HuH-7 (cell line): ENCODE measurements at regions not wholly inside any gene's neighbourhood (a gene's known extent, or its start where the extent isn't known, plus 50 kb on each side); places are given as distances from the start of the nearest gene placed in this dataset.

Experiments
- DNase-seq: peaks from one replicate; pipeline ENCODE4 v3.0.0; 2011; ENCODE audit warnings: low spot score

DNA sequence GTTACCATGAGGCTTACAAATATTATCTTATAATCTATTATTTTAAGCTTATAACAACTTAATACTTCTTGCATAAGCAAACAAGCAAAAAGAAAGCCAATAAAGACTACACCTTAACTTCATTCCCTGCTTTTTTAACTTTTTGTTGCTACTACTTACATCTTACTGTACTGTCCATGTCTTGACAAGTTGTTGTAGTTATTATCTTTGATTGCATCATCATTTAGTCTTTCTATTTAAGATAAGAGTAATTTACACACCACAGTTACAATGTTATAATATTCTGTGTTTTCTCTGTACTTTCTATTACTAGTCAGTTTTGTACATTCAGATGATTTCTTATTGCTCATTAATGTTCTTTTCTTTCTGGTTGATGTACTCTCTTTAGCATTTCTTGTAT is 346.6 kb downstream of the SMARCA1 start:
- no peak for DNase-seq

DNA sequence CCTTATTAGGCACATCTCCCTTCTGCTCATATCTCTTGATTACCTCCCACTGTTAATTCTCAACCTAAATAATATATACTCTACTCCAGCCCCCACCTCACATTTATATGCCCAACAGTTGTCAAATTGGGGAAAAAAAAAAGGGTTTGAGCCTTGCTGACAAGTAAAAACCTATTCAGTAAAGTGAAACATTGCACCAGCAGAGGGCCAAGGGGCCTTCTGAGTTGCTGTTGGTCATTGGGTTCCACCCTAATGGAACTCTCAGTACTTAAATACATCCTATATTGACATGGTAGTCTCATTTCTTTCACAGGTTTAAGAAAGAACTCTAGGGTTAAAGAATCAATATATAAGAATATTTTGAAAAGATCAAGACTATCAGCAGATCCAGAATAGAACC is 362.2 kb downstream of the SMARCA1 start:
- no peak for DNase-seq

DNA sequence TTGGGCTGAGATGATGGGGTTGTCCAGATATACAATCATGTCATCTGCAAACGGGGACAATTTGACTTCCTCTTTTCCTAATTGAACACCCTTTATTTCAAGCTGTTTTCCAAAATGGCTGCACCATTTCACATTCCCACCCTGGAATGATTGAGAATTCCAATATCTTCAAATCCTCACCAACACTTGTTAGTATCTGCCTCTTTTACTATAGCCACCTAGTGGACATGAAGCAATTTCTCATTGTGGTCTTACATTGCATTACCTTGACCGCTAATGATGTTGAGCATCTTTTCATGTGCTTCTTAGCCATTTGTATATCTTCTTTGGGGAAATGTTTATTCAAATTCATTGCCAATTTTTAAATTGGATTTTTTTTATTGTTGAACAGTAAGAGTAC is 364.8 kb downstream of the SMARCA1 start:
- DNase-seq, result no peak

DNA sequence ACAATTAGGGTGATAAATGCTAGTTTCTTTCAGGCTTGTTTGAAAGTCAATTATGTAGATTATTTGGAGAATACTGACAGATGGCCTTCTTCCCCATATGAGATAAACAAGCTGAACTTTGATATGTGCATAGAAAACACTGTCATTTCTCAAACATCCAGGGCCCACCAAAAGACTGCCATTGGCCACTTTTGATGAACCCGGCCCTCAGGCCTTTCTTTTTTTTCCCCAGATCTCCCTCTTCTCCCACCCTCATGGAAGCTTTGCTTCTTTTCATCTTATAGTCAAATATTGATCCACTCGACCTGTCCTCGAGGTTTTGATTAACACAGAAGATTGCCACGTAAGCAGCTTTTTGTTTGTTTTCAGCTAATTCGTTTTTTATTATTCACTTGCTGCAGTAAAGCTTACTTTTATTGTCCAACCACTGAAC is 377.4 kb downstream of the SMARCA1 start:
- DNase-seq, result no peak

DNA sequence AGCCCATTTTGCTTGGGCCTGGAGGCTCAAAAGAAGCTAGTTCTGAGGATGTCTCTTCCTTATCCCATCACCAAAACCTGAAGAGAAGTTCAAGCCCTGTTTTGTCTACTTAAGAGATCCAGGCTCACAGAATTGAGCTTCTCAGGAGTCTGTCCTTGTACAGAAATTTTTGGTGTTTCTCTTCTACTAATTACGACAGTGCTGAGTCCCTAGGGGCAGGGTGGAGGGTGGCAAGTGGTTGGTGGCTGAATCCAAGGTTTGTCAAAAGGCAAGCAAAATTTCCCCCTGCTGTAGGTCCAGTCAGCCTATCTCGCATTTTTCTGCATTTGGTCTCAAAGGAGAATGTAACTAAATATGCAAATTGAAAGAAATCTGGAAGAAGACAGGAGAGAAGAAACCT is 377.9 kb downstream of the SMARCA1 start:
- DNase-seq, result no peak

DNA sequence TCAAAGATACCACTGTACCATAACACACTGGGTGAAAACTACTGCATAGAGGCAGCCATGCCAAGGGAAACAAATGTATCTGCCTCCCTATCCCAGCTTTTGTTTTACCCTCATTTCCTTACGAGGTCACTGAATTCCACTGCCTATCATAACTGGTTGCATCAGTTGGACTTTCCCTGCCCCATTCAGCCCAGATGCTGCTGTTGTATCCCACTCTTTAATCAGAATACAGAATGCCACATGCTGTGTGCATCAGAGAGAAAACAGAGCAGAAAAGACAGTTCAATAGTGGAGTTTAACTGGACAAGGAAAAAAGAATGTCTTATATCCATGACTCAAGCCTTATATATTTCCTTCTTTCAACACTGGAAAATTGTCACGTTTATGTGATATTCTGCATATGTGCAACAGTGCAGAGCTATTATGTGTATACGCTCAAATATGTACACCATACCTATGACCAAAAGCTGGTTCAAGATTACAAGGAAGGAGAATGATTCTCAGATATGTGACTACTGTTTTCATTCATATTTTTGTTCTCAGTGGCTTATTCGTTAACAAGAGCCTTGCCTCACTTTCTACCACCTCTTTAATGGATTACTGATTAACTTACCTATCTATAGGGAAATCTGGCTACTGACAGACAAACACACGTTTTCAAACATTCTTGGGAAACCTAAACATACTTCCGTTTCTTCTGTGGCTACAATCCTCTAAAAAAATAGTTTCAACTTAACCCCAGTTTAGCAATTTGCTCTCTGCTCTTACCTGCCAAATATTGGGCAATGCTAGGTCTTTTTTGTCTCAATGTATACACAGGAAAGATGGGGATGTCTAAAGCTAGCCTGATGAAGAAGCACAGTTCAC is 378.9 kb downstream of the SMARCA1 start:
- DNase-seq, result no peak

DNA sequence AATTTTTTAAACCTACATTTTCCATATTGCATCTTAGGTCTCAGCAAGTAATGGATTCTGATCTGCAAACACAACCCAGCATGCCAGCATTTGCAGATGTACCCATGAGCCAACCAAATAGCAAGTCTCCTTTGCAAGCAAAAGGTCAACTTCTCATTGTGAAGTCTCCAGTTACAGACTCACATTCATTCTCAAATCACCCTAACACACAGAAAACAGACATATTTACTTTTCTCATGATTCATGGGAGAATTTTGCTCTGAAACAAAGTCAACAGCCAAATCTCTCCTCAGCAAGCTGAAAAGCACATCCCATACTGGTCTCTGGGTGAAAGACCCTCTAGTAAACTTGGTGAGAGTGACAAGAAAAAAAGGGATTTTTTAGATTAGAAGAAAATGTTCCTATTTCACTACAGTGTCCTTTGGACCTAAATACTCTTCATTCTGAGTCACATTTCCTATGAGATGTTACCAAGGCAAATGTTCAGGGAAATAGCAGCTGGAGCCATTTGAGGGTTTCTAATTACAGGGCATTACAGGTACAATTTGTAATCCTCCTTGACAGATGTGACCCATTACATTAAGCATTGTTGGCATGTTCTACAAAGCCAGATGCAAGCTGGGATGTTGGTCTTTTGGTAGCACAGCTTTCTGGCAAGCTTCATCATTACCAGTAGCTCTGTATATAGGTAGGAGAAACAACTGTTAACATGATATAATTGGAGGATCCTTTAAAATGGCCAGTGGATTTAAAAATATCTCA is 383.3 kb downstream of the SMARCA1 start:
- peak; percentile 12 for DNase-seq

DNA sequence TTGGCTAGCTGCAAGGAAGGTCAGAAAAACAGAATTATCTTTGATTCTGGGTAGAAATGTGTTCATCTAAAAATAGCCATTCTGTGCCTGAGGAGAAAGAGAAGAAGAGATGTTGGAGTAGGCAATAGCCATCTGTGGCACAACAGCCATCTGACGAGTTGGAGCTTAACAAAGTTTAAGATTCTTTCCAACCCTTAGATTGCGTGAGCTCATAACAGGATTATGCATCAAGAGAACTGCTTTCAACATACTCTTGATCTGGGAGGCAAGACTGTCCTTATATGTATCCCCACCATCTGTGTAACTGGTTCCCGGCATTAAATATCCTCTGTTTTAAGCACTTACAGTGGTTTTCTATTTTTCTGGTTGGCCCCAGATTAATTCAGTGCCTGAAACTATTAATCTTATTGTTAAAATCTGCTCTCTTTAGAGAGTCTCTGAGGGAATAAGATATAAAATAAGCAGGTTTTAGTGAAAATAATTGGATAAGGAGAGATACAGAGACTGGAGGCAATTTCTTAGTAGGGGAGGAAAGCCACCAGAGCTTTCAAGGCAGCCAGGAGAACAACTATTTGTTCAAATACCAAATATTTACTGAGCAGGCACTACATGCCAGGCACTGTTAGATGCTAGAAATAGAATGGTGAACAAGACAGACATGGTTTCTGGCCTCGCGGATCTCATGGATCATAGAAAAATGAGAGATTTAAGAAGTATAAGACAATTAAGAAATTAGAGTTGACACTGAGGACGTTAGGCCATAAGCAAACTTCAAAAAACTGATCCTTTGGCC is 398.0 kb downstream of the SMARCA1 start:
- DNase-seq, result no peak

DNA sequence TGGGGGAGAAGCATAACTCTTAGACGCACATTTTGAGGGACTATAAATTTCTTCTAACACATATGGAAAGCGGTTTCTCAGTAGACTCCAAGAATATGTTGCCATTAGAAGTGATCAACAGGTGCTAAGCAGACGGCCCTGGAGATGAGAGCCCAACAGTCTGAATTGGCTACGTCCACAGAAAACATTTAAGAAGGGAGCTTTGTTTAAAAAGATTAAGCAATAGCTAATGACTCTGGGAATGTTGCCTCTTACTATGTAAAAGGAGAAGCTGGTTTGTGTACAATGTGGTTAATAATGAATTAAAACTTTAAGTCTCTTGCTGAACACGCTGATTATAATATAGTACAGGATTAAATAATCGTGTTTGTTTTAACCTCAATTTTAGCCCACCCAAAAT is 399.5 kb downstream of the SMARCA1 start:
- no peak for DNase-seq

DNA sequence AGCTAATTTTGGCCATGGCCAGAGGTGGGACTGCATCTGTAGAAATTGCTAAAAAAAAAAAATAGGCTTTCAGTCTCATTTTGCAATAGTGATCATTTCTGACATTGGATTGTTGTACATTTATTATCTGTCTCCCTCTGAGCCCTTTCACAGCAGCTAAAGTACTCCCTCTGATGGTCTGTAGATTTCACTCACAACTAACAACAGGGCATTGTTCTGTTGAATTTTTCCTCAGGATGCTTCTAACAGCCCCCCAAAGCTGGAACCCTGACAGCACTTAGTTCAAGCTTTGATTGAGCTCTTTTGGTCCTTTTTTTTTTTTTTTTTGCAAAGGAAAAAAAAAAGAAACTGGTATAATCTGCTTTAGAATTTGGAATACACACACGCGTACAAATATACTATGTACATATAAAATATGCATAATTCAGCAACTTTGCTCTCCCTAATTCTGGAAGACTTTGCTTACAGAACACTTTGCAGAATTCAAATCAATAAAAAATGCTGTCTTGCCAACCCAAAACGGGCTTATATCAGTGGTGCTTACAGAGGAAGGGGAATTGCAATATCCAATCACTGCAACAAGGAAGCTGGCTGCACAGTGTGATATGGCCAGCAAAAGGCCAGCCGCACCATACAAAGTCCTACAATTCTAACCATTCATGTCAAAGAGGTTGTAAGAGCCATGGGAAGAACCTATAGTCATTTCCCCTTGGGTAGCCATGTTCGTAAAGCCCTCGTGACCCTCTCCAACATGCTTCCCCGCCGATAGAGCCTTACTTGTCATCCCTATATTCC is 406.4 kb downstream of the SMARCA1 start:
- DNase-seq, result no peak

DNA sequence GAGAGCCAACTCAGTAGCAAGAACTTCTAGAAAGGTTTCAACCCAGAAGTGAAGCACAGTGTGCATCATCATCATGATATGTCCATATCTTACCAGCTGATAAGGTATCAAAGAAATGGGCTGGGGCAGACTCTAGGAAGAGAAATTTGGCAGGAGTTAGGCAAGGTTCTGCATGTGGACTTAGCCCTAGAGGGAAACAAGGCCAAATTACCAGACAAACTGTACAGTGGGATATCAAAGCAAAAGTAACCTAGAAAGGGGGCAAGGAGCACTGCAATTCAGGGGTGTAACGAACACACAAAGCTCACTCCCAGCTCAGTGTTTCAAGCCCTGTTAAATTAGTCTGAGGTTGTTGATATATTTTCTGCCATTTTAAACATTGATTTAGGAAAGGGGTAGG is 407.4 kb downstream of the SMARCA1 start:
- no peak for DNase-seq

DNA sequence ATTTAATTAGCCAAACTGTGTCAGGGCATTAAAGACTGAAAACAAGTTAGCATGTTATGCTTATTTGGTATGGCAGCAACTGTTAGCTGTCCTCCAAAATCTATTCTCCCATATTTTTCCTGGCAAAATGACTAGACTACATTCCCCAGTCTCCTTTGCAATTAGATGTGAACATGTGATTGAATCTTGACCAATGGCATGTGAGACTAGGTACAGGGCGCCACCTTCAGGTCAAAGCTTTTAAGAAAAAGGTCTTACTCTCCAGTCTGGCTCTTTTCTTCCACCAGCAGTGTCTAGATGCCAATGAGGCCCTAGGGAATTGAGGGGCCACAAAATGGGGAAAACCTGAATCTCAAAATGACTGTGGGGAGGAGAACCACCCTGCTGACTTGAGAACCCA is 408.2 kb downstream of the SMARCA1 start:
- peak; percentile 39 for DNase-seq

DNA sequence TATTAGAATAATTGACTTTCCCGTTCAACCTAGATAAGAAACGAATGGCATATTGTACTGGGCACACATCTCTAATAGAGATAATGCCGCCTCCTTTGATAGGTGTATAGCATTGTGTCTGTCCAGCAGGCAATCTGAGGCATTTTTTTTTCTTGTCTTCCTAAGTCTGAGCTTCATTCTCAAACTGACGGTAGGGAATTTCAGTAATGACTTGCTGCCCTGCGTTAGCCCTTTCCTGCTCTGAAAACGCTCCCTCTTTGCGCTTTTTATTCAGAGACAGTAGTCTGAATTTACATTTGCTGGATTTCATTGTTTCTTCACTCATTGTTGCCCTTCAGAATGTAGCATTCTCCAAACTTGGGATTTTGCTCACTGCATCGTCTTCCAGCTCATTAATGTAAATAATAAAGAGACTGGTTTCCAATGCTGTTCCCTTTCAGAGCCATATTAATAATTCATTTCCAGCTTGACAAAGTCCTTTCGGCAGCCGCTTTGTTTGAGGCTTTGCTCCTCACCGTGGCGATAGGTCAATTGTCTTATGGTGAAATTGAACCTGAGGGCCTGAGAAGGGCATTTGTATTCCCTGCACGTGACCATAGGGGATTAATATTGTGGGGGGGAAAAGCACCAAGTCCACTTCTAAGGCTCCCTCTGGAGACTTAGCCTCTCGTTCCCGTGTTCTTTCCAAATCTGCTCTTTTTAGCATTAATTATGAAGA is 412.1 kb downstream of the SMARCA1 start:
- no peak for DNase-seq

DNA sequence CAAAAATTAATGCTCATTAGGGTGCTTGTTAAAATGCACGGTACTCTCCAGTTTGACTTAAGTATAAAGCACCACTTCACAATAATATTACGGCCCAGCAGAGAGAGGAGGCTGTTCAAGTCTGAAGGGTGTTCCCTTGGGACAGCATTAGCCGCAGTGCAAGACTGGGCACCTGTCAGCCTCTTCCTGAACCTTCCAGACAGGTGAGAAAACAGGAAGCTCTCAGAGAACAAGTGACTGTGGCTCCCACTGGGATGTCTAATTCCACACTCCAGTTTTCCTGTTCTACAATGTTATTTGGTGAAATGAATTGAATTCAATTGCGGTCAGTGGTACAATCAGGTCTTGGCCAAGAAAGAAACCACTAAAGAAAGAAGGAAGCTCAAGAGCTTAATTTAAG is 414.4 kb downstream of the SMARCA1 start:
- DNase-seq, result no peak

DNA sequence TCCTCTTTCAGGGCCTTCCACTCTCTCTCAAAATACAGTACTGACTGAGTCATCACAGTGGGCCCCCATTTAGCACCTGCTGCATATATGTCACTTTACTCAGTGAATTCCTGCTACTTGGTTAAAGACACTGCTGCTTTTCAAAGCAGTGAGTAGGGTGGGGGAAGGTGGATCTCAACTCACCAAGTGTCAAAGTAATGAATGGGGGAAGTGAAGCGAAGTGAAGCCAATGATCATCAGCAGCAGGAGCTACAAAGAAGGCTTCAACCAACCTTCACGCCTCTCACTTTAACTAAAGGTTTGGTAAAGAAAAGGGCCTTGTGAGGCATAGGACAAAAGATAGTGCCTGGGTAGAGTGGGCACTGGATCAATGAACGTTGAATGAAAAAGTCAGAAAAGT is 424.1 kb downstream of the SMARCA1 start:
- DNase-seq, result no peak

DNA sequence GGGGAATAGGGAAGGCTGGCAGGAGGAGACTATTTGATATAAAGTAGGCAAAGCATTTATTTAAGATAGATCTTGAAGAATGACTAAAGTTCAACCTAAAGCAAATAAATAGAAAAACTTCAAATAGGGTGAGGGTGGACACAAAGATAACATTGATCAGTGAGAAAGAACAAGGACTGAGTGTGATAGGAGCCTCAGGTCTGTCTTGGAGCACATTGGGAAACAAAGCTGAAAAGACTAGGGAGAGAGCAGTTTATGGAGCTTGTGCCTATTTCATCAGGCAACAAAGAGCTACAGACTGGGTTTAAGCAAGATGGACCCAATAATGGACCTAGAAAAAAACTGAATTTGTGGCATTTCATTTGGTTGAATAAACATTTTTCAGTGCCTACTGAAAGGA is 425.6 kb downstream of the SMARCA1 start:
- DNase-seq, result no peak

DNA sequence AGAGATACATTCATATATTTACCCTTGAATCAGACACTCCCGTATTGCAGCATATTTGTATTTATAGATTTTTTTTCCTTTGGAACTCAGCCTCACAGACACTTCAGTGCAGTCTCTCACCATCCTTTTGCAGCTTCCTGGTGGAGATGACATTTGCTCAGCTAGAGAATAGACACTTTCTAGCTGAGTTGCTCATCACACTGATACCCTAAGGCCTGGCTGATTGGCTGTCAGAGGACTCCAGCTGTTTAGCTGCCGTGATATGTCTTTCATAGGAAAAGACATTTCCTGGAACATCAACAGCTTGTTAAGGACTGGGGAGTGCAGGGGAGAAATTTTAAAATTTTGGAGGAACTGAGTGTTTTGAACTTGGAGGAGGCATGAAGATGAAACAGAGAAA is 429.6 kb downstream of the SMARCA1 start:
- DNase-seq, result no peak

DNA sequence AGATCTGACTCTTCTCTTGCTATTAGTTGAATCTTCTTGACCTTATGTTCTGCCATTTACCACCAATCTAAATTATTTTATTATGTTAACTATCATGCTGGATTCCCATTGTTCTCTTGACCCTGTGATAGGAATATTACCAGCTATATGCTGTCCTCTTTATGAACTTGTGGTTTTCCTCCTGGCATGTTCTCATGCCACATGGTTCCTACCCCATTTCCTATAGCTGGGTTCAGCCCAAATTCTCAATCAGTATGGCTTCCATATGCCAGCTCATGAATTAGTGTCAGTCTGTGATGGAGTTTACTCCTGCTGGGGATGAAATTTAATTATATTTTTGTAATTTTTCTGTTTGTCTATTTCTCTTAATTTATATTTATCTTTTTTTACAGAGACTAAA is 430.5 kb downstream of the SMARCA1 start:
- DNase-seq, result no peak

DNA sequence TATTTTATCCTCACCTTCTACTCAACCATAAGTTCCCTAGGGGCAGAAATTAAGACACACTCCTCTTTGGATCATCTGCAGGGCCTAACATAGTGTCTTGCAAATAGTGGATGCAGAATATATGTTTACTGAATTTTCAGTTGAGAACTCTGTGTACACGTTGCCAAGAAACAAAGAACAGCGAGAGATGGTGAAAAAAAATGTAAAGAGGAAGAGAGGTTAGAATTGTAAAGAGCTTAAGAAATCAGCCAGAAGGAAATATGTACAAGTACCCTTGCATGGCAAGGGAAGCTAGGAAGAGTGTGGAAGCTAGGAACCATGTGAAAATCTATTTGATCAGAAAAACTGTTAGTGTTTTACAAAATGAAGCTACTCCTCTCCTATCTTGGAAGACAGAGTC is 431.0 kb downstream of the SMARCA1 start:
- no peak for DNase-seq

DNA sequence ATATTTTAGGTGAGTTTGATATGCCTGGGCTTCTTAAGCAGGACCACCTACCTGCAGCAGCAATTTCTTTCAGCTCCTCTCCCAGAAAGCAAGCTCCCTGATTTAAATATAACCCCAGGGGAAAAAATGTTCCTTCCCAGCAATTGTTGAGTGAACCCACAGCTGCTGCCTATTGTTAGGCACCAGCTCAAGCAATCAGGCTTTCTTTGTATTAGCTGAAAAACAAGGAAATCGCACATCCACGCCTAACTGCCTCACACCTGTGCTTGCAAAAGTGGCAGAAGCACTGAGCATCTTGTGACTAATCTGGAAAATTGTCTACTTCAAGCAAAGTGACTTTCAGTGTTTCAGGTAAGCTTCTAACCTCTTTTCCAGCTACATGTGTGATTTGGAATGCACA is 432.2 kb downstream of the SMARCA1 start:
- DNase-seq, result no peak

DNA sequence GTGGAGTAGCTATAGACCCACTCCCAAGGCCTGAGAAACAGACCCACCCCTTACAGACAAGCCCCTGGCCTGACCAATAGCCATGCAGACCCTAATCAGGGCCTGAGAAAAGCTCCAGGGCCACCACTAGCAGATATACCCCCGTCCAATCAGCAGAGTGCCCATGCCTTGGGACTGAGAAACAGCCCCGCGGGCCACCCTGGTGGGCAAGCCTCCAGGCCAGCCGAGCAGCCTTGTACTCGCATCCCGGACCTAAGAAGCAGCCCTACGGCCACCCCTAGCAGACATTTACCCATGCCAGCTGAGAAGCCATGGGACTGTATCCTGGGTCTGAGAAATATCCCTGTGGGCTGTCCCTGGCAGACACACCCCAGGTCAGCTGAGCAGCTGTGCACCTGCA is 436.5 kb downstream of the SMARCA1 start:
- DNase-seq, result no peak
